Astrocyte (in vitro differentiated cells and primary cell): ENCODE measurements at regions not wholly inside any gene's neighbourhood (a gene's known extent, or its start where the extent isn't known, plus 50 kb on each side); places are given as distances from the start of the nearest gene placed in this dataset.

ENCODE experiments used
- EZH2 ChIP-seq: IDR thresholded peaks from 2 replicates; pipeline ENCODE4 v1.6.1; 2012; ENCODE audit warnings: mild to moderate bottlenecking, low read length, inconsistent platforms; ENCODE audit not compliant: insufficient read depth
- TF ChIP-seq, protein P1 (sequence below): IDR thresholded peaks from 2 replicates; pipeline ENCODE4 v1.5.1; 2011; ENCODE audit warnings: low read depth, mild to moderate bottlenecking, inconsistent platforms, low read length, moderate library complexity; ENCODE audit not compliant: insufficient read depth

DNA sequence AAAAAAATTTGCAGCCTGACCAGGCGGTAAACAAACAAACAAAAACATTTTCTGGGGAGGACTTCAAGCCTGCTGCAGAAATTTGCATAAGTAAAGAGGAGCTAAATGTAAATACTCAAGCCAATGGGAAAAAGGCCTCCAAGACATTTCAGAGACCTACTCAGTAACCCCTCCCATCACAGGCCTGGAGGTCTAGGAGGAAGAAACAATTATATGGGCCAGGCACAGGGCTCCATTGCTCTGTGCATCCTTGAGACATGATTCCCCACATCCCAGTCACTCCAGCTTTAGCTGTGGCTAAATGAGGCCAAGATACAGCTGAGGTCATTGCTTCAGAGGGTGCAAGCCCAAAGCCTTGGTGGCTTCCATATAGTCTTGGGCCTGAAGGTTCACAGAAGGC lies 793.4 kb downstream of the SLITRK1 start:
- TF ChIP-seq, protein P1, sequence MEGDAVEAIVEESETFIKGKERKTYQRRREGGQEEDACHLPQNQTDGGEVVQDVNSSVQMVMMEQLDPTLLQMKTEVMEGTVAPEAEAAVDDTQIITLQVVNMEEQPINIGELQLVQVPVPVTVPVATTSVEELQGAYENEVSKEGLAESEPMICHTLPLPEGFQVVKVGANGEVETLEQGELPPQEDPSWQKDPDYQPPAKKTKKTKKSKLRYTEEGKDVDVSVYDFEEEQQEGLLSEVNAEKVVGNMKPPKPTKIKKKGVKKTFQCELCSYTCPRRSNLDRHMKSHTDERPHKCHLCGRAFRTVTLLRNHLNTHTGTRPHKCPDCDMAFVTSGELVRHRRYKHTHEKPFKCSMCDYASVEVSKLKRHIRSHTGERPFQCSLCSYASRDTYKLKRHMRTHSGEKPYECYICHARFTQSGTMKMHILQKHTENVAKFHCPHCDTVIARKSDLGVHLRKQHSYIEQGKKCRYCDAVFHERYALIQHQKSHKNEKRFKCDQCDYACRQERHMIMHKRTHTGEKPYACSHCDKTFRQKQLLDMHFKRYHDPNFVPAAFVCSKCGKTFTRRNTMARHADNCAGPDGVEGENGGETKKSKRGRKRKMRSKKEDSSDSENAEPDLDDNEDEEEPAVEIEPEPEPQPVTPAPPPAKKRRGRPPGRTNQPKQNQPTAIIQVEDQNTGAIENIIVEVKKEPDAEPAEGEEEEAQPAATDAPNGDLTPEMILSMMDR = no peak
- no peak for TF ChIP-seq EZH2
